ENCODE measurements at regions not wholly inside any gene's neighbourhood (a gene's known extent, or its start where the extent isn't known, plus 50 kb on each side); places are given as distances from the start of the nearest gene placed in this dataset.

GRCh38 chr2:136208682-136209420 is 90.9 kb upstream of the CXCR4 start:
- H3K4me3 Mint-ChIP-seq, result no peak overlapping the region
- H3K9me3 Mint-ChIP-seq, result peaks cover 17% of the 10 kb centered on the region
- peaks cover 4% of the 10 kb centered on the region for H3K36me3 Mint-ChIP-seq (ENCODE audit: low read depth)
- H3K27ac Mint-ChIP-seq, result no peak overlapping the region
- H3K27me3 Mint-ChIP-seq (ENCODE audit: low read depth), result peaks cover 2% of the 10 kb centered on the region
- peaks cover 41% of the 10 kb centered on the region for H3K4me1 Mint-ChIP-seq (ENCODE audit: low read depth)
- DNase-seq (ENCODE audit: low spot score), result no peak

DNA sequence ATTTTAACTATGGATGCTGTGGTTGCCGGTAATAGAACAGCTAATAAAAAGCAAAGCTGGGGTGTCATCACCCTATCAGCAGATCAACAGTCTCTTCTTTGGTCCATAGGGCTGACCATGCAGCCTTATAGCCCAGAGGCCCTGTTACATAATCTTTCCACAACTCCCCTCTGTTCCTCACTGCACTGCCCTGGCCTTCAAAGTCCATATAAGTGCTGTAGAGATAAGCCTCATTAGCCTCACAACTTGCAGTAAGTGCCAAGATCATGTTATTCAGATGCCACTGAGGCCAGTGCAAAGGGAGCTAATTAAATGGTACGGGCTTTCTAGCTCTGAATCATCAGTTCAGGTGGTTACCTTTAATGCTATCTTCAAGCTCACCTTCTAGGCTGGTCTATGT is 89.7 kb upstream of the CXCR4 start:
- DNase-seq (ENCODE audit: low spot score), result no peak
- Mint-ChIP-seq H3K4me3 (no peak overlapping the region), H3K27ac (no peak overlapping the region), H3K9me3 (peaks cover 20% of the 10 kb centered on the region), H3K36me3 (ENCODE audit: low read depth) (peaks cover 4% of the 10 kb centered on the region), H3K4me1 (ENCODE audit: low read depth) (peaks cover 29% of the 10 kb centered on the region), H3K27me3 (ENCODE audit: low read depth) (no peaks in the 10 kb centered on the region)

GRCh38 chr2:136207030-136207623 is 89.2 kb upstream of the CXCR4 start:
- Mint-ChIP-seq H3K27ac (peak overlapping the region; percentile 39), H3K9me3 (peaks cover 25% of the 10 kb centered on the region), H3K36me3 (ENCODE audit: low read depth) (peaks cover 4% of the 10 kb centered on the region), H3K4me3 (no peak overlapping the region), H3K4me1 (ENCODE audit: low read depth) (peaks cover 24% of the 10 kb centered on the region), H3K27me3 (ENCODE audit: low read depth) (no peaks in the 10 kb centered on the region)
- peak; percentile 66 for DNase-seq (ENCODE audit: low spot score)

GRCh38 chr2:136206613-136207012 is 88.7 kb upstream of the CXCR4 start:
- Mint-ChIP-seq H3K9me3 (peaks cover 30% of the 10 kb centered on the region), H3K27me3 (ENCODE audit: low read depth) (no peaks in the 10 kb centered on the region), H3K36me3 (ENCODE audit: low read depth) (peaks cover 4% of the 10 kb centered on the region), H3K4me3 (no peak overlapping the region), H3K4me1 (ENCODE audit: low read depth) (peaks cover 19% of the 10 kb centered on the region), H3K27ac (no peak overlapping the region)
- DNase-seq (ENCODE audit: low spot score), result peak; percentile 51

DNA sequence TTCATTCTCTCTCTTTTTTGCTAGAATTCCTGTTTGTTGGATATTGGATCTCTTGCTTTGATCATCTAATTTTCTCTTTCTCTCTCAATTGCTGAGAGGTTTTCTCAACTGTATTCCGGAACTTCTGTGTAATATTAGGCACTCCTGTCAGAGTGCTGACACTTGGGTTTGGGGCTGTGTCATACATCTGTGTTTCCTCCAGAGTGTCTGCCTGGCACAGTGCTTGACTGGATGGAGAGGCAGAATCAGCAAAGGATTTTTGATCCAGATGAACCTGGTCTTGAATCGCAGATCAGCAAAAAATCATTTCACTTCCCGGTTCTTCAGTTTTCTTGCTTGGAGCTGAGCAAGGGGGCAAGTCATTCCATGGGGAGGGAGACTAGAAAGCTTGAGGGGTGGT is 87.7 kb upstream of the CXCR4 start:
- no peaks in the 10 kb centered on the region for H3K27me3 Mint-ChIP-seq (ENCODE audit: low read depth)
- H3K4me3 Mint-ChIP-seq, result no peak overlapping the region
- peaks cover 14% of the 10 kb centered on the region for H3K4me1 Mint-ChIP-seq (ENCODE audit: low read depth)
- H3K9me3 Mint-ChIP-seq, result peaks cover 33% of the 10 kb centered on the region
- peaks cover 3% of the 10 kb centered on the region for H3K36me3 Mint-ChIP-seq (ENCODE audit: low read depth)
- H3K27ac Mint-ChIP-seq, result no peak overlapping the region
- no peak for DNase-seq (ENCODE audit: low spot score)

GRCh38 chr2:136204971-136205370 is 87.0 kb upstream of the CXCR4 start:
- Mint-ChIP-seq H3K4me1 (ENCODE audit: low read depth) (peaks cover 12% of the 10 kb centered on the region), H3K27me3 (ENCODE audit: low read depth) (no peaks in the 10 kb centered on the region), H3K27ac (no peak overlapping the region)

GRCh38 chr2:136195226-136195625 is 77.3 kb upstream of the CXCR4 start:
- Mint-ChIP-seq H3K27ac (no peak overlapping the region), H3K36me3 (ENCODE audit: low read depth) (no peaks in the 10 kb centered on the region), H3K4me3 (no peak overlapping the region), H3K9me3 (peaks cover 9% of the 10 kb centered on the region), H3K27me3 (ENCODE audit: low read depth) (no peaks in the 10 kb centered on the region), H3K4me1 (ENCODE audit: low read depth) (no peaks in the 10 kb centered on the region)
- no peak for DNase-seq (ENCODE audit: low spot score)

More at GRCh38 chr2:136204971-136205370, 87.0 kb upstream of the CXCR4 start:
- H3K36me3 Mint-ChIP-seq (ENCODE audit: low read depth), result no peaks in the 10 kb centered on the region
- H3K9me3 Mint-ChIP-seq, result peaks cover 28% of the 10 kb centered on the region
- no peak for DNase-seq (ENCODE audit: low spot score)
- no peak overlapping the region for H3K4me3 Mint-ChIP-seq

DNA sequence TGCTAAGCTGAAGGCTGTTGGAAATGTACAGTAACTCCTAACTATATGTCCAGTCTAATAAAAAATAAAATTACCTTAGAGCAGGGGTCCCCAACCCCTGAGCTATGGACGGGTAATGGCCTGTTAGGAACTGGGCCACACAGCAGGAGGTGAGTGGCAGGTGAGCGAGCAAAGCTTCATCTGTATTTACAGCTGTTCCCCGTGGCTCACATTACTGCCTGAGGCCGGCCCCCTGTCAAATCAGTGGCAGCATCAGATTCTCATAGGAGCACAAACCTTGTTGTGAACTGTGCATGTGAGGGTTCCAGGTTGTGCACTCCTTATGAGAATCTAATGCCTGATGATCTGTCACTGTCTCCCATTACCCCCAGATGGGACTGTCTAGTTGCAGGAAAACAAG is 73.1 kb upstream of the CXCR4 start:
- Mint-ChIP-seq H3K36me3 (ENCODE audit: low read depth) (no peaks in the 10 kb centered on the region), H3K9me3 (no peaks in the 10 kb centered on the region), H3K4me3 (no peak overlapping the region), H3K4me1 (ENCODE audit: low read depth) (no peaks in the 10 kb centered on the region), H3K27ac (no peak overlapping the region), H3K27me3 (ENCODE audit: low read depth) (no peaks in the 10 kb centered on the region)
- no peak for DNase-seq (ENCODE audit: low spot score)

GRCh38 chr2:136189221-136189782 is 71.4 kb upstream of the CXCR4 start:
- H3K27me3 Mint-ChIP-seq (ENCODE audit: low read depth), result no peaks in the 10 kb centered on the region
- no peaks in the 10 kb centered on the region for H3K36me3 Mint-ChIP-seq (ENCODE audit: low read depth)
- peaks cover 4% of the 10 kb centered on the region for H3K9me3 Mint-ChIP-seq
- no peaks in the 10 kb centered on the region for H3K4me1 Mint-ChIP-seq (ENCODE audit: low read depth)
- no peak for DNase-seq (ENCODE audit: low spot score)
- H3K27ac Mint-ChIP-seq, result no peak overlapping the region
- no peak overlapping the region for H3K4me3 Mint-ChIP-seq

DNA sequence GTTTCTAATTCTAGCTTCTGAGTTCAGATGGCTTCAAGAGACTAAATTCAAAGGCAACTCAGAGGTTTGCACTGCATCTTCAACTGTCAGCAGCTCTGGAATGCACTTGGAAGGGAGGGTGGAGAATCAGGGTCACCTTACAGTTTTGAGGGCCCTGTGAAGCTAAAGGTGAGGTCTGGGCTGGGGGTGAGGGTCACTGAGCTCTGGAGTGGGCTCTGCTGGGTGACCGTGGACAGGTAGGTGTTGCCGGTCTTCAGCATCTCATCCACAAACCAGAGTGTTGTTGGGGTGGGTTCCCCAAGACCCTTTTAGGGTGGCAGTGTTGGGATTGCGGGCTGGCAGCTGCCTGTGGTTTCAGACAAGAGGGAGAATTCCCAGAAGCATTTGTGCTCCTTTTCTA is 70.1 kb upstream of the CXCR4 start:
- H3K9me3 Mint-ChIP-seq, result peaks cover 4% of the 10 kb centered on the region
- no peaks in the 10 kb centered on the region for H3K36me3 Mint-ChIP-seq (ENCODE audit: low read depth)
- DNase-seq (ENCODE audit: low spot score), result no peak
- H3K4me1 Mint-ChIP-seq (ENCODE audit: low read depth), result no peaks in the 10 kb centered on the region
- no peak overlapping the region for H3K27ac Mint-ChIP-seq
- no peak overlapping the region for H3K4me3 Mint-ChIP-seq
- peaks cover 2% of the 10 kb centered on the region for H3K27me3 Mint-ChIP-seq (ENCODE audit: low read depth)

GRCh38 chr2:136185981-136186776 is 68.2 kb upstream of the CXCR4 start:
- no peak overlapping the region for H3K27ac Mint-ChIP-seq
- no peak overlapping the region for H3K4me3 Mint-ChIP-seq
- H3K9me3 Mint-ChIP-seq, result peaks cover 7% of the 10 kb centered on the region
- DNase-seq (ENCODE audit: low spot score), result no peak
- peaks cover 5% of the 10 kb centered on the region for H3K27me3 Mint-ChIP-seq (ENCODE audit: low read depth)
- no peaks in the 10 kb centered on the region for H3K36me3 Mint-ChIP-seq (ENCODE audit: low read depth)
- H3K4me1 Mint-ChIP-seq (ENCODE audit: low read depth), result no peaks in the 10 kb centered on the region

DNA sequence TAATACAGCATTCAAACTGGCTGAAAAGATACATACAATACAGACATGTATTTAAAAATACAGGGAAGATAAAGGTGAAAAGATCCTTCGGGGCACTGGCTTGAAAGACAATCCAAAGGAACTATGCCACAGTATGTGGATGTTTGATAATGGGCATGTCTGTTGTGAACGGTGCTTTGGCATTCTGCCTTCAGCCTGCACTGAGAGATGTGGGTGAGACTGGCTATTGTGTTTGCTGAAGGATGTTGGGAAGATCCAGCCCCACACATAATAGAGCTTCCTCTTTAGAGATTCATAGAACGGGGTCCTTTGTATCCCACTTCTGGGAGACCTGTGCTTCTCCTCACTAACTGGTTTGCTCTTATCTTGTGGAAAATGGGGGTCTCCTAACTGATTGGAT is 65.1 kb upstream of the CXCR4 start:
- H3K9me3 Mint-ChIP-seq, result peaks cover 12% of the 10 kb centered on the region
- H3K27me3 Mint-ChIP-seq (ENCODE audit: low read depth), result peaks cover 5% of the 10 kb centered on the region
- no peaks in the 10 kb centered on the region for H3K36me3 Mint-ChIP-seq (ENCODE audit: low read depth)

GRCh38 chr2:136182315-136182714 is 64.4 kb upstream of the CXCR4 start:
- Mint-ChIP-seq H3K4me3 (no peak overlapping the region), H3K27ac (no peak overlapping the region), H3K36me3 (ENCODE audit: low read depth) (no peaks in the 10 kb centered on the region), H3K27me3 (ENCODE audit: low read depth) (peaks cover 5% of the 10 kb centered on the region), H3K4me1 (ENCODE audit: low read depth) (no peaks in the 10 kb centered on the region), H3K9me3 (peaks cover 14% of the 10 kb centered on the region)
- no peak for DNase-seq (ENCODE audit: low spot score)

More for the DNA sequence above, 65.1 kb upstream of the CXCR4 start:
- no peaks in the 10 kb centered on the region for H3K4me1 Mint-ChIP-seq (ENCODE audit: low read depth)
- no peak overlapping the region for H3K27ac Mint-ChIP-seq
- no peak overlapping the region for H3K4me3 Mint-ChIP-seq
- DNase-seq (ENCODE audit: low spot score), result no peak

GRCh38 chr2:136179602-136179975 is 61.6 kb upstream of the CXCR4 start:
- no peak for DNase-seq (ENCODE audit: low spot score)
- Mint-ChIP-seq H3K4me3 (no peak overlapping the region), H3K36me3 (ENCODE audit: low read depth) (no peaks in the 10 kb centered on the region), H3K27me3 (ENCODE audit: low read depth) (peaks cover 10% of the 10 kb centered on the region), H3K4me1 (ENCODE audit: low read depth) (no peaks in the 10 kb centered on the region), H3K27ac (no peak overlapping the region), H3K9me3 (peaks cover 13% of the 10 kb centered on the region)
